ENCODE measurements at regions not wholly inside any gene's neighbourhood (a gene's known extent, or its start where the extent isn't known, plus 50 kb on each side); places are given as distances from the start of the nearest gene placed in this dataset.

DNA sequence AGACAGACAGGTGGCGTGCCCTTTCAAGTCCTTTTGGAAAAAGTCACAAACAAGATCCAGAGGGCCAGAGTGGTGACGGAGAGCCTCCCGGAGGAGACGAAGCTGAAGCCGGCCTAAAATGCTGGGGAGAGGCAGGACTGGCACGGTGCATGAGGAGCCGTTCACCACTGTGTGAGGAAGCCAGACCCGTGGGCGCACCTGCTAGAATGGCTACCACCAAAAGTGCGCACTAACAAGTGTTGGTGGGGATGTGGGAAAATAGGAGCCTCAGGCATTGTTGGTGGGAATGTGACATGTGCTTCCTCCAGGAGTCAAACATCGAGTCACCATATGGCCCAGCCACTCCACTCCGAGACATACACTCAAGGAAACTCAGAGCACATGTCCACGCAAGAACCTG lies 67.4 kb upstream of the HELT start:
- Mint-ChIP-seq H3K9me3 (ENCODE audit: unreplicated experiment) (no peaks in the 10 kb centered on the region), H3K4me1 (ENCODE audit: unreplicated experiment) (no peaks in the 10 kb centered on the region), H3K36me3 (ENCODE audit: unreplicated experiment) (no peaks in the 10 kb centered on the region), H3K27ac (ENCODE audit: unreplicated experiment) (no peak overlapping the region), H3K27me3 (ENCODE audit: unreplicated experiment) (peaks cover 34% of the 10 kb centered on the region), H3K4me3 (ENCODE audit: unreplicated experiment) (no peak overlapping the region)
- peak; percentile 74 for DNase-seq (ENCODE audit: extremely low spot score, unreplicated experiment)
- no peak for TF ChIP-seq CTCF (IDR thresholded peaks at IDR 0.05)

DNA sequence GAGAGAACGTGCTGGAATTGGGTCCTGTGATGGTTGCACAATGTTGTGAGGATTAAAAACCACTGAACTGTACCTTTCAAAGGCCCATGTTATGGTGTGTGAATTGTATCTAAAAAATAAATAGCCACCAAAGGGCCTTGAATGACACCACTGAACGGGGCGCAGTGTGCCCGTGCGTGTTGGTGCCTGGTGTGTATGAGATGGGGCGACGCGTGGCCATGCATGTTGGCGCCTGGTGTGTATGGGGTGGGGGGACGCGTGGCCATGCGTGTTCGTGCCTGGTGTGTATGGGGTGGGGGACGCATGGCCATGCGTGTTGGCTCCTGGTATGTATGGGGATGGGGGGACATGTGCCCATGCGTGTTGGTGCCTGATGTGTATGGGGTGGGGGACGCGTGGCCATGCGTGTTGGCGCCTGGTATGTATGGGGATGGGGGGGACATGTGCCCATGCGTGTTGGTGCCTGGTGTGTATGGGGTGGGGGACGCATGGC lies 66.6 kb upstream of the HELT start:
- Mint-ChIP-seq H3K4me1 (ENCODE audit: unreplicated experiment) (no peaks in the 10 kb centered on the region), H3K4me3 (ENCODE audit: unreplicated experiment) (no peak overlapping the region), H3K27me3 (ENCODE audit: unreplicated experiment) (peaks cover 30% of the 10 kb centered on the region), H3K36me3 (ENCODE audit: unreplicated experiment) (no peaks in the 10 kb centered on the region), H3K27ac (ENCODE audit: unreplicated experiment) (no peak overlapping the region), H3K9me3 (ENCODE audit: unreplicated experiment) (no peaks in the 10 kb centered on the region)
- DNase-seq (ENCODE audit: extremely low spot score, unreplicated experiment): peak; percentile 62
- TF ChIP-seq CTCF (IDR thresholded peaks at IDR 0.05): no peak

DNA sequence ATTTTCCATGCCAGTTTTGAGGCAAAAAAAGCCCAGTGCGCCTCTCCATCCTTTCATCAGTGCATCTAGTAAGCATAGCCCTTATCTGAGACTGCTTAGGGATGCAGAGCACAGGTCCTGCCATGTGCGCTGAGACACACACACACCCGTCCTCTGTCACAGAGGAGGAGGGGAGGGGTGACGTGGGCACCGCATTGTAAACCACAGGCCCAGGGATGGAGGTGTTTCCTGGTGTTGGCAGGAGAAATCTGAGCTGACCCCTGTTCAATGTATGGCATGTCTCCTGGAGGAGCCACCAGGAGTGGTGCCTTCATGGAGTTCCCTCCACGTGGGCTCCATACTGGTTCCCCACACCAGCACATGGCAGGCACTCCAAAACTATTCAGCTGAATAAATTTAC lies 65.8 kb upstream of the HELT start:
- Mint-ChIP-seq H3K4me3 (ENCODE audit: unreplicated experiment) (no peak overlapping the region), H3K27me3 (ENCODE audit: unreplicated experiment) (peaks cover 22% of the 10 kb centered on the region), H3K9me3 (ENCODE audit: unreplicated experiment) (no peaks in the 10 kb centered on the region), H3K27ac (ENCODE audit: unreplicated experiment) (no peak overlapping the region), H3K36me3 (ENCODE audit: unreplicated experiment) (no peaks in the 10 kb centered on the region), H3K4me1 (ENCODE audit: unreplicated experiment) (no peaks in the 10 kb centered on the region)
- no peak for TF ChIP-seq CTCF (IDR thresholded peaks at IDR 0.05)
- peak; percentile 51 for DNase-seq (ENCODE audit: extremely low spot score, unreplicated experiment)

DNA sequence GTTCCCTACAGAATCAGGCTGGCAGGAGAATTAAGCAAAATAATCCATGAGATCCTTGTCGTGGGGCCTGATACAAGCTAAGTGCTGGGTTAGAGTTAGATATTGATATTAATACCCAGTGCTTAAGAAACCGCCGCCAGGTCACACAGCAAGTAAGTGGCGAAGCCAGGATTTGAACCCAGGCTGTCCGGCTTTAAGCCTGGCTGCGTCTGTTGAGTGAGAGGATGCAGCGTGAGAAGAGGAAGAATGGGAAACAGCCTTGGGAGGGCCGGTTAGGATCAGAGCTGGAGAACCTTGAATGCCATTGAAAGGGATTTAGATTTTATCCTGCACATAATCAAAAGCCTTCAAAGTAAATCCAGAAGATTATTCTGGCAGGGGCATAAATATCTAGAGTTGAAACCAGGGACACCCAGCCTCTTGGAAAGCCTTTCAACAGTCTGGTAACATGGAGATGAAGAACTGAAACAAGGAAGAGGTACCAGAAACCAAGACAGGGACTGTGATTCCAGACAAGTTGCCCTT lies 64.8 kb upstream of the HELT start:
- H3K27ac Mint-ChIP-seq (ENCODE audit: unreplicated experiment): no peak overlapping the region
- no peak for TF ChIP-seq CTCF (IDR thresholded peaks at IDR 0.05)
- H3K4me1 Mint-ChIP-seq (ENCODE audit: unreplicated experiment): no peaks in the 10 kb centered on the region
- no peaks in the 10 kb centered on the region for H3K9me3 Mint-ChIP-seq (ENCODE audit: unreplicated experiment)
- H3K4me3 Mint-ChIP-seq (ENCODE audit: unreplicated experiment): no peak overlapping the region
- H3K27me3 Mint-ChIP-seq (ENCODE audit: unreplicated experiment): peaks cover 13% of the 10 kb centered on the region
- H3K36me3 Mint-ChIP-seq (ENCODE audit: unreplicated experiment): no peaks in the 10 kb centered on the region
- no peak for DNase-seq (ENCODE audit: extremely low spot score, unreplicated experiment)

DNA sequence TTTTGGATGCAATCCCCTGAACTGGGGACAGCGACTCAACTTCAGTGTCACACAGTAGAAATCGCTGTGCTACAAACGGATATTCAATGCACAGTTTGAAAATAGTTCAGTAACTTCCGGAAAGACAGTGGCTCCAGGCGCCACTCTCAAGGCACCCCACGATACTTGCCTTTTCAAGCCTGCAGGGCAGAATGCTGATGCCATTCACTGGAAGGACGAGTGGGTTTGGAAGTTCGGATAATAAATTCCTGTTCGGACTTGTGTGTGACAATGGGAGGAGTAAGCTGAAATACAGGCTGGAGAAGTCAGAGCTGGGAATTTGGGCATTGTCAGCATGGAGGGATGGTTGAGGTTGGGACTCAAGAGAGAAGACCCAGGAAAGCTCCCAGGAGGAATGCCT lies 64.3 kb upstream of the HELT start:
- Mint-ChIP-seq H3K9me3 (ENCODE audit: unreplicated experiment) (no peaks in the 10 kb centered on the region), H3K27ac (ENCODE audit: unreplicated experiment) (no peak overlapping the region), H3K4me3 (ENCODE audit: unreplicated experiment) (no peak overlapping the region), H3K4me1 (ENCODE audit: unreplicated experiment) (no peaks in the 10 kb centered on the region), H3K27me3 (ENCODE audit: unreplicated experiment) (peaks cover 10% of the 10 kb centered on the region), H3K36me3 (ENCODE audit: unreplicated experiment) (no peaks in the 10 kb centered on the region)
- TF ChIP-seq CTCF (IDR thresholded peaks at IDR 0.05): no peak
- peak; percentile 59 for DNase-seq (ENCODE audit: extremely low spot score, unreplicated experiment)

Measured in osteocyte (in vitro differentiated cells).